ENCODE measurements at regions not wholly inside any gene's neighbourhood (a gene's known extent, or its start where the extent isn't known, plus 50 kb on each side); places are given as distances from the start of the nearest gene placed in this dataset.

- no peak overlapping the region for H3K27ac ChIP-seq
- no peak overlapping the region for H3K4me3 ChIP-seq
- no peaks in the 10 kb centered on the region for H3K9me3 ChIP-seq (ENCODE audit: low read depth, low read length)
- no peak overlapping the region for H3K9ac ChIP-seq (ENCODE audit: insufficient read length)
- DNase-seq (ENCODE audit: low read depth, low spot score): no peak
- no peaks in the 10 kb centered on the region for H3K36me3 ChIP-seq (ENCODE audit: insufficient read depth, low read length)
- no peak for TF ChIP-seq EZH2 (IDR thresholded peaks at IDR 0.05)
- no peak for TF ChIP-seq FOXP2 (optimal IDR thresholded peaks at IDR 0.05; ENCODE audit: control extremely low read depth, extremely low read length, insufficient read depth)
- no peak for TF ChIP-seq POLR2AphosphoS5 (IDR thresholded peaks at IDR 0.05; ENCODE audit: borderline replicate concordance, low read depth, low read length)
Measured at GRCh38 chr6:22736740-22737139, 167.4 kb downstream of the HDGFL1 start.

DNA sequence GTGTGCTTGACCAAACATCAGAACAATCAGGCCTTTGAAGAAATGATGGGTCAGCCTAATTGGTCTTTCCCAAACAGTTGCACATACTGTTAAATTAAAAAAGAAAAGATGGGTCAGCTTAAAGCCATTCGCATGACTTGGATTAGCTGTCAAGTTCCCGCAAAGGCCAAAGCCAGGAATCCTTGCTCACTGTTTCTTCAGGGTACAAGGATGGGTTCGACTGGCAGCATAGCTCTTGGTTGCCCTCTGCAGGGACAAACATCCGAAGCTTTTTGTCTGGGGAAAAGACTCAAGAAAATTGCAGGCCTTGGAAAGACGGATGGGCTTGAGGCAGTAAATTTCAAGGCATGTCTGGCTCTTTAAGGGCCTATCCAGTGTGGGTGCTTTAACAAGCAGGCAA lies 168.0 kb downstream of the HDGFL1 start:
- TF ChIP-seq FOXP2 (optimal IDR thresholded peaks at IDR 0.05; ENCODE audit: control extremely low read depth, extremely low read length, insufficient read depth): peak; percentile 10
- TF ChIP-seq POLR2AphosphoS5 (IDR thresholded peaks at IDR 0.05; ENCODE audit: borderline replicate concordance, low read depth, low read length): no peak
- Histone ChIP-seq H3K9me3 (ENCODE audit: low read depth, low read length) (no peaks in the 10 kb centered on the region), H3K4me3 (no peak overlapping the region), H3K9ac (ENCODE audit: insufficient read length) (no peak overlapping the region), H3K27ac (no peak overlapping the region), H3K36me3 (ENCODE audit: insufficient read depth, low read length) (no peaks in the 10 kb centered on the region)
- DNase-seq (ENCODE audit: low read depth, low spot score): no peak

- Histone ChIP-seq H3K9ac (ENCODE audit: insufficient read length) (no peak overlapping the region), H3K4me3 (no peak overlapping the region), H3K27ac (no peak overlapping the region), H3K36me3 (ENCODE audit: insufficient read depth, low read length) (no peaks in the 10 kb centered on the region), H3K9me3 (ENCODE audit: low read depth, low read length) (no peaks in the 10 kb centered on the region)
- no peak for TF ChIP-seq EZH2 (IDR thresholded peaks at IDR 0.05)
- no peak for TF ChIP-seq POLR2AphosphoS5 (IDR thresholded peaks at IDR 0.05; ENCODE audit: borderline replicate concordance, low read depth, low read length)
- no peak for TF ChIP-seq FOXP2 (optimal IDR thresholded peaks at IDR 0.05; ENCODE audit: control extremely low read depth, extremely low read length, insufficient read depth)
- DNase-seq (ENCODE audit: low read depth, low spot score): no peak
Measured at GRCh38 chr6:22738194-22738593, 168.8 kb downstream of the HDGFL1 start.

DNA sequence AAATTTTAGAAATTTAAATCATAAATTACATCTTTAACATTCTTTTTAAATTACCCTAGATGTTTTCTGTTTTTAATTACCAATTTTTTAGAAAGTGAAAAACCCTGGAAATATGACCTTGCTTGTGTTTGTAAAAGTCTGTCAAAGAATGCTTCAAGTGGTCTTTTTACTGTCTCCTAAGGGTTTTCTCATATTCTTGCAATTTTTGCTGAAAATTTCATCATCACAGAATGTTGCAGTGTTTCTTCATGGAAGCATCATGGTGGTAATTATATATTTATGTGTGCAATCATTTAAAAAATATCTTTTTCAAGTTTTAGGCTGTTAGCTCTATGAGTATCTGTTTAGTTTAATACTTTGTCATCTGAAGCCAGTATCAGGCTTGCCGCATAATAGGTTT lies 178.2 kb downstream of the HDGFL1 start:
- H3K9ac ChIP-seq (ENCODE audit: insufficient read length): no peak overlapping the region
- TF ChIP-seq POLR2AphosphoS5 (IDR thresholded peaks at IDR 0.05; ENCODE audit: borderline replicate concordance, low read depth, low read length) (no peak), FOXP2 (optimal IDR thresholded peaks at IDR 0.05; ENCODE audit: control extremely low read depth, extremely low read length, insufficient read depth) (no peak), EZH2 (IDR thresholded peaks at IDR 0.05) (no peak)
- no peak overlapping the region for H3K4me3 ChIP-seq
- no peak overlapping the region for H3K27ac ChIP-seq
- no peaks in the 10 kb centered on the region for H3K36me3 ChIP-seq (ENCODE audit: insufficient read depth, low read length)
- no peaks in the 10 kb centered on the region for H3K9me3 ChIP-seq (ENCODE audit: low read depth, low read length)
- no peak for DNase-seq (ENCODE audit: low read depth, low spot score)

DNA sequence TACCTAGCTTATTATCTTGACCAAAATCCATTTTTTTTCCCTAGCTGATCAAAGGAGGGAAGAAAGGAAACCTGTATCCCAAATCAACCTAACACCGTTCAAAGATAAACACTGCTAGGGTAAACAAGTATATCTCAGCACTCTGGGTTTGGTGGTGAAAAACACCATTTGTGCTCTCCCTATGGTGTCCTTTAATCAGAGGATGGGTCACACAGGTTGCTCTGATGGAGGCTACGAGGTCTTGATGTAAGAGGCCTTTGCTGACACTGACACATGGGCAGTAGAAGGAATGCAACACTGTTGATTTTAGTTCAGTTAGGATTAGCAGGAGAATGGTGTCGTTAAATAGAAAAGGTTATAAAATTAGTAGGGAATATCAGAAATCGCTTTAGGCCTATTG lies 179.3 kb downstream of the HDGFL1 start:
- TF ChIP-seq EZH2 (IDR thresholded peaks at IDR 0.05): no peak
- TF ChIP-seq FOXP2 (optimal IDR thresholded peaks at IDR 0.05; ENCODE audit: control extremely low read depth, extremely low read length, insufficient read depth): no peak
- Histone ChIP-seq H3K9ac (ENCODE audit: insufficient read length) (no peak overlapping the region), H3K36me3 (ENCODE audit: insufficient read depth, low read length) (no peaks in the 10 kb centered on the region), H3K27ac (no peak overlapping the region), H3K9me3 (ENCODE audit: low read depth, low read length) (no peaks in the 10 kb centered on the region), H3K4me3 (no peak overlapping the region)
- no peak for DNase-seq (ENCODE audit: low read depth, low spot score)

GRCh38 chr6:22749696-22750095 lies 180.3 kb downstream of the HDGFL1 start:
- Histone ChIP-seq H3K36me3 (ENCODE audit: insufficient read depth, low read length) (no peaks in the 10 kb centered on the region), H3K27ac (no peak overlapping the region), H3K4me3 (no peak overlapping the region), H3K9me3 (ENCODE audit: low read depth, low read length) (no peaks in the 10 kb centered on the region), H3K9ac (ENCODE audit: insufficient read length) (no peak overlapping the region)
- no peak for DNase-seq (ENCODE audit: low read depth, low spot score)
- TF ChIP-seq EZH2 (IDR thresholded peaks at IDR 0.05) (no peak), FOXP2 (optimal IDR thresholded peaks at IDR 0.05; ENCODE audit: control extremely low read depth, extremely low read length, insufficient read depth) (no peak), POLR2AphosphoS5 (IDR thresholded peaks at IDR 0.05; ENCODE audit: borderline replicate concordance, low read depth, low read length) (no peak)

DNA sequence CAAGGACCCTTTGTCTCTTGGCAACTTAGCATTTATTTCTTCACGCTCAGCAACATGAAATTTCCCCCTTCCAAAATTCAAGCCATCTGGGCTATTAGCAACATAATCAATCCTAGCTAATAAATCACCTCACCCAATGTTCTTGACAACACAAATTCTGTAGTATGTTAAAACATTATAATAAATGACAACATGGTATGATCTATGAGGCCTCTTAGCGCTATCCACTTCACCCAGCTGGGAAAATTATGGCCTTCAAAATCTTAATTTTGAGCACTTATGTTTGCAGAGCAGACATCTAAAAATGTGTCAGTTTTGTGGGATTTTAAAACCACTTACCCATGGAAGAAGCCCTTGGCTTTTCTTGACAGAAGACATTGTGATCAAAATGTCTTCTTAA lies 181.9 kb downstream of the HDGFL1 start:
- no peaks in the 10 kb centered on the region for H3K36me3 ChIP-seq (ENCODE audit: insufficient read depth, low read length)
- 0 out of 2 replicates have a peak overlapping the region, but pooled peaks have one; percentile 3 for H3K4me3 ChIP-seq
- TF ChIP-seq FOXP2 (optimal IDR thresholded peaks at IDR 0.05; ENCODE audit: control extremely low read depth, extremely low read length, insufficient read depth): no peak
- TF ChIP-seq POLR2AphosphoS5 (IDR thresholded peaks at IDR 0.05; ENCODE audit: borderline replicate concordance, low read depth, low read length): peak; percentile 19; the same call in 1 of the 2 replicates
- TF ChIP-seq EZH2 (IDR thresholded peaks at IDR 0.05): no peak
- H3K27ac ChIP-seq: no peak overlapping the region
- H3K9me3 ChIP-seq (ENCODE audit: low read depth, low read length): no peaks in the 10 kb centered on the region
- DNase-seq (ENCODE audit: low read depth, low spot score): no peak
- H3K9ac ChIP-seq (ENCODE audit: insufficient read length): no peak overlapping the region

- Histone ChIP-seq H3K27ac (no peak overlapping the region), H3K36me3 (ENCODE audit: insufficient read depth, low read length) (no peaks in the 10 kb centered on the region), H3K9ac (ENCODE audit: insufficient read length) (no peak overlapping the region), H3K4me3 (no peak overlapping the region), H3K9me3 (ENCODE audit: low read depth, low read length) (no peaks in the 10 kb centered on the region)
- no peak for DNase-seq (ENCODE audit: low read depth, low spot score)
- no peak for TF ChIP-seq POLR2AphosphoS5 (IDR thresholded peaks at IDR 0.05; ENCODE audit: borderline replicate concordance, low read depth, low read length)
- TF ChIP-seq FOXP2 (optimal IDR thresholded peaks at IDR 0.05; ENCODE audit: control extremely low read depth, extremely low read length, insufficient read depth): no peak
- TF ChIP-seq EZH2 (IDR thresholded peaks at IDR 0.05): no peak
Measured at GRCh38 chr6:22752522-22752921, 183.2 kb downstream of the HDGFL1 start.

DNA sequence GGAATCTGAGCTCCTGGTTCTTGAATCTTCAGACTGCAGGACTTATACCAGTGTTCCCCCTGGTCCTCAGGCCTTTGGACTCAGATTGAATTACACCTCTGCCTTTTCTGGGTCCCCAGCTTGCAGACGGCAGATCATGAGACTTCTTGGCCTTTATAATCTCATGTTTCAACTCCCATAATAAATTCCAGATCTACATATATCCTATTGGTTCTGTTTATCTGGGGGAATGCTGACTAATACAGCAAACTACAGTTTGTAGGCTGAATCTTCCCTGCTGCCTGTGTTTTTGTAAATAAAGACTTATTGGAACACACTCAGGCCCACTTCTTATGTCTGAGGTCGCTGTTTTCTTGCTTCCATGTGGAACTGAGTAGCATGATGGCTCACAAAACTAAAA lies 184.7 kb downstream of the HDGFL1 start:
- H3K27ac ChIP-seq: no peak overlapping the region
- H3K4me3 ChIP-seq: no peak overlapping the region
- DNase-seq (ENCODE audit: low read depth, low spot score): no peak
- no peaks in the 10 kb centered on the region for H3K9me3 ChIP-seq (ENCODE audit: low read depth, low read length)
- TF ChIP-seq FOXP2 (optimal IDR thresholded peaks at IDR 0.05; ENCODE audit: control extremely low read depth, extremely low read length, insufficient read depth): no peak
- no peaks in the 10 kb centered on the region for H3K36me3 ChIP-seq (ENCODE audit: insufficient read depth, low read length)
- no peak overlapping the region for H3K9ac ChIP-seq (ENCODE audit: insufficient read length)
